ENCODE measurements at regions not wholly inside any gene's neighbourhood (a gene's known extent, or its start where the extent isn't known, plus 50 kb on each side); places are given as distances from the start of the nearest gene placed in this dataset.

GRCh38 chr10:113259576-113260226 is 293.2 kb upstream of the HABP2 start:
- no peaks in the 10 kb centered on the region for H3K27me3 ChIP-seq (ENCODE audit: control insufficient read depth, insufficient read depth, low read length)
- H3K9ac ChIP-seq (ENCODE audit: low read depth, low read length), result no peak overlapping the region
- H3K4me1 ChIP-seq (ENCODE audit: control insufficient read depth, insufficient read depth, low read length), result peaks cover 13% of the 10 kb centered on the region
- H3K9me3 ChIP-seq (ENCODE audit: control insufficient read depth, insufficient read depth, low read length), result no peaks in the 10 kb centered on the region
- no peaks in the 10 kb centered on the region for H3K36me3 ChIP-seq (ENCODE audit: control insufficient read depth, insufficient read depth, low read length)
- no peak overlapping the region for H3K27ac ChIP-seq (ENCODE audit: low read depth, low read length)
- H3K4me3 ChIP-seq (ENCODE audit: low read depth, low read length), result no peak overlapping the region

- Histone ChIP-seq H3K36me3 (ENCODE audit: control insufficient read depth, insufficient read depth, low read length) (no peaks in the 10 kb centered on the region), H3K9ac (ENCODE audit: low read depth, low read length) (no peak overlapping the region), H3K4me3 (ENCODE audit: low read depth, low read length) (no peak overlapping the region), H3K4me1 (ENCODE audit: control insufficient read depth, insufficient read depth, low read length) (peaks cover 14% of the 10 kb centered on the region), H3K9me3 (ENCODE audit: control insufficient read depth, insufficient read depth, low read length) (no peaks in the 10 kb centered on the region), H3K27ac (ENCODE audit: low read depth, low read length) (no peak overlapping the region), H3K27me3 (ENCODE audit: control insufficient read depth, insufficient read depth, low read length) (no peaks in the 10 kb centered on the region)
Measured at GRCh38 chr10:113261161-113261560, 291.7 kb upstream of the HABP2 start.

- no peaks in the 10 kb centered on the region for H3K27me3 ChIP-seq (ENCODE audit: control insufficient read depth, insufficient read depth, low read length)
- peaks cover 14% of the 10 kb centered on the region for H3K4me1 ChIP-seq (ENCODE audit: control insufficient read depth, insufficient read depth, low read length)
- no peaks in the 10 kb centered on the region for H3K9me3 ChIP-seq (ENCODE audit: control insufficient read depth, insufficient read depth, low read length)
- no peak overlapping the region for H3K4me3 ChIP-seq (ENCODE audit: low read depth, low read length)
- no peak overlapping the region for H3K27ac ChIP-seq (ENCODE audit: low read depth, low read length)
- H3K9ac ChIP-seq (ENCODE audit: low read depth, low read length), result no peak overlapping the region
- no peaks in the 10 kb centered on the region for H3K36me3 ChIP-seq (ENCODE audit: control insufficient read depth, insufficient read depth, low read length)
Measured at GRCh38 chr10:113261611-113262091, 291.2 kb upstream of the HABP2 start.

GRCh38 chr10:113263056-113263455 is 289.8 kb upstream of the HABP2 start:
- H3K9me3 ChIP-seq (ENCODE audit: control insufficient read depth, insufficient read depth, low read length), result no peaks in the 10 kb centered on the region
- no peaks in the 10 kb centered on the region for H3K27me3 ChIP-seq (ENCODE audit: control insufficient read depth, insufficient read depth, low read length)
- H3K4me3 ChIP-seq (ENCODE audit: low read depth, low read length), result no peak overlapping the region
- H3K36me3 ChIP-seq (ENCODE audit: control insufficient read depth, insufficient read depth, low read length), result no peaks in the 10 kb centered on the region
- H3K4me1 ChIP-seq (ENCODE audit: control insufficient read depth, insufficient read depth, low read length), result peaks cover 14% of the 10 kb centered on the region
- no peak overlapping the region for H3K9ac ChIP-seq (ENCODE audit: low read depth, low read length)
- H3K27ac ChIP-seq (ENCODE audit: low read depth, low read length), result no peak overlapping the region

- Histone ChIP-seq H3K9ac (ENCODE audit: low read depth, low read length) (no peak overlapping the region), H3K9me3 (ENCODE audit: control insufficient read depth, insufficient read depth, low read length) (no peaks in the 10 kb centered on the region), H3K4me1 (ENCODE audit: control insufficient read depth, insufficient read depth, low read length) (peaks cover 14% of the 10 kb centered on the region), H3K4me3 (ENCODE audit: low read depth, low read length) (no peak overlapping the region), H3K36me3 (ENCODE audit: control insufficient read depth, insufficient read depth, low read length) (no peaks in the 10 kb centered on the region), H3K27me3 (ENCODE audit: control insufficient read depth, insufficient read depth, low read length) (no peaks in the 10 kb centered on the region), H3K27ac (ENCODE audit: low read depth, low read length) (no peak overlapping the region)
Measured at GRCh38 chr10:113264333-113265131, 288.3 kb upstream of the HABP2 start.

- Histone ChIP-seq H3K9me3 (ENCODE audit: control insufficient read depth, insufficient read depth, low read length) (no peaks in the 10 kb centered on the region), H3K4me3 (ENCODE audit: low read depth, low read length) (no peak overlapping the region), H3K36me3 (ENCODE audit: control insufficient read depth, insufficient read depth, low read length) (no peaks in the 10 kb centered on the region), H3K27me3 (ENCODE audit: control insufficient read depth, insufficient read depth, low read length) (no peaks in the 10 kb centered on the region), H3K27ac (ENCODE audit: low read depth, low read length) (no peak overlapping the region), H3K9ac (ENCODE audit: low read depth, low read length) (no peak overlapping the region), H3K4me1 (ENCODE audit: control insufficient read depth, insufficient read depth, low read length) (peaks cover 14% of the 10 kb centered on the region)
Measured at GRCh38 chr10:113266147-113266546, 286.7 kb upstream of the HABP2 start.

GRCh38 chr10:113267619-113268562 is 285.0 kb upstream of the HABP2 start:
- Histone ChIP-seq H3K27ac (ENCODE audit: low read depth, low read length) (no peak overlapping the region), H3K27me3 (ENCODE audit: control insufficient read depth, insufficient read depth, low read length) (no peaks in the 10 kb centered on the region), H3K9me3 (ENCODE audit: control insufficient read depth, insufficient read depth, low read length) (no peaks in the 10 kb centered on the region), H3K4me1 (ENCODE audit: control insufficient read depth, insufficient read depth, low read length) (peaks cover 14% of the 10 kb centered on the region), H3K9ac (ENCODE audit: low read depth, low read length) (no peak overlapping the region), H3K36me3 (ENCODE audit: control insufficient read depth, insufficient read depth, low read length) (no peaks in the 10 kb centered on the region), H3K4me3 (ENCODE audit: low read depth, low read length) (no peak overlapping the region)

- no peaks in the 10 kb centered on the region for H3K36me3 ChIP-seq (ENCODE audit: control insufficient read depth, insufficient read depth, low read length)
- H3K27ac ChIP-seq (ENCODE audit: low read depth, low read length), result no peak overlapping the region
- no peaks in the 10 kb centered on the region for H3K9me3 ChIP-seq (ENCODE audit: control insufficient read depth, insufficient read depth, low read length)
- no peak overlapping the region for H3K9ac ChIP-seq (ENCODE audit: low read depth, low read length)
- no peak overlapping the region for H3K4me3 ChIP-seq (ENCODE audit: low read depth, low read length)
- peaks cover 16% of the 10 kb centered on the region for H3K4me1 ChIP-seq (ENCODE audit: control insufficient read depth, insufficient read depth, low read length)
- H3K27me3 ChIP-seq (ENCODE audit: control insufficient read depth, insufficient read depth, low read length), result no peaks in the 10 kb centered on the region
Measured at GRCh38 chr10:113269333-113269732, 283.5 kb upstream of the HABP2 start.

GRCh38 chr10:113272511-113272910 is 280.3 kb upstream of the HABP2 start:
- Histone ChIP-seq H3K9me3 (ENCODE audit: control insufficient read depth, insufficient read depth, low read length) (0 out of 2 replicates have a peak, but pooled peaks cover 3% of the 10 kb centered on the region), H3K27me3 (ENCODE audit: control insufficient read depth, insufficient read depth, low read length) (no peaks in the 10 kb centered on the region), H3K36me3 (ENCODE audit: control insufficient read depth, insufficient read depth, low read length) (no peaks in the 10 kb centered on the region), H3K27ac (ENCODE audit: low read depth, low read length) (no peak overlapping the region), H3K4me3 (ENCODE audit: low read depth, low read length) (no peak overlapping the region), H3K9ac (ENCODE audit: low read depth, low read length) (no peak overlapping the region), H3K4me1 (ENCODE audit: control insufficient read depth, insufficient read depth, low read length) (peaks cover 4% of the 10 kb centered on the region; the same call in 1 of the 2 replicates)

GRCh38 chr10:113273181-113274163 is 279.4 kb upstream of the HABP2 start:
- Histone ChIP-seq H3K9ac (ENCODE audit: low read depth, low read length) (no peak overlapping the region), H3K27me3 (ENCODE audit: control insufficient read depth, insufficient read depth, low read length) (no peaks in the 10 kb centered on the region), H3K4me3 (ENCODE audit: low read depth, low read length) (no peak overlapping the region), H3K36me3 (ENCODE audit: control insufficient read depth, insufficient read depth, low read length) (no peaks in the 10 kb centered on the region), H3K27ac (ENCODE audit: low read depth, low read length) (no peak overlapping the region), H3K9me3 (ENCODE audit: control insufficient read depth, insufficient read depth, low read length) (0 out of 2 replicates have a peak, but pooled peaks cover 3% of the 10 kb centered on the region), H3K4me1 (ENCODE audit: control insufficient read depth, insufficient read depth, low read length) (peaks cover 4% of the 10 kb centered on the region; the same call in 1 of the 2 replicates)
